NCI-H345 (cell line): ENCODE measurements at regions not wholly inside any gene's neighbourhood (a gene's known extent, or its start where the extent isn't known, plus 50 kb on each side); places are given as distances from the start of the nearest gene placed in this dataset.
A peak's percentile ranks its signal among the peaks of the same experiment; 100 is the strongest.

ENCODE experiments used
- DNase-seq: peaks from one replicate; lab custom pipeline; 2025; lab: John Stamatoyannopoulos, UW

DNA sequence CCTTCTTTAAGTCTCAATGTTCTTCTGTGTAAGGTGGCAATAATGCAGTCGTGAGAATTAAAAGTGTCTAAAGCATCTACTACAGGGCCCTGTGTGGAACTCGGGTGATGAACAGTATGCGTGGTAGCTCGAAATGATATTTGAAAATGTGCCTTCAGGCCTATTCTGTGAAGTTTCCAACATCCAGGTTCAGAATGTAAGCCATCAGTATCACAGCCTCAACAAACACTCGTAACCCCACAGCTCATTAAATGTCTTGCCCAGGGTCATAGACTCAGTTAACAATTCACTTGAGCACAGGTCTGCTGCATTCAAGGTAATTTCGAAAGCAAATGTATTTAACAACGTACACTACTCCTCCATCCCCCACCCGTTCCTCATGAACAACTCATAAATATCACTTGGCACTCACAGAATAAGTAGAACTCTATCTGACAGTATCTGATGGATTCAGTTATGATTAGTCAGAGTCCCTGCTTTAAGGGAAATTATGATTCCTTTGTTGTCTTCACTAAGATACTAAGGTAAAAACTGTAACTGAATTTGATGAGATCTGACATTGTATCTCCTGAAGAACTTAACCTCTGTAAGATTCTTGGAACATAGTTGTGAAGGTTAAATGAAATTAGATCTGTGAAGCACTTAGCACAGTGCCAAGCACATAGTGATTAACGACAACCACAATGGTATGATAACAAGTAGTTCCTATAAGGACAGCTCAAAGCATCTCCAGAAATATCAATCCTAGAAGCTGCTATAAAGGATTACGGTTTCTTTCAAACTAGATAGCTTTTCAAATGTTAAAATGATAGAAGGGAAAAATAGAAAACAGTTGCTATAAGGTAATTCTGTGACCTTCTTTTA, 642.3 kb downstream of the TBL1XR1 start:
- peak; percentile 0 for DNase-seq

DNA sequence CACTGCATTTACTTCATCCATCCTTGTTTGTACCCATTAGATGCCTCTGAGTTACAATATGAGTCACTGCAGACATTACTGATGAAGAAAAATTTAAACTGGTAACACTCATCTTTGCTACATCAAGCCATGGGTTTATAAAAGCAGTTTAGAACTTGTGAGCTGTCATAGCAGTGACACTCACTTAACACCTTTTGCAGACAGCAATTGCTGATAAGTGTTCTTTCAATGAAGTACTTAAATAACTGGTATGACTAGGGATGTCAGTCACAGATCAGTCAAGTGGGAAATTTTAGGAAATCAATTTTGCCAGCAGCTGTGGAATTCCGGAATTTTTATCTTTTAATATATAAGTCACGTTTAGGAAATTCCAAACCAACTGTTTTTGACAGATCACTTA, 643.0 kb downstream of the TBL1XR1 start:
- no peak for DNase-seq

DNA sequence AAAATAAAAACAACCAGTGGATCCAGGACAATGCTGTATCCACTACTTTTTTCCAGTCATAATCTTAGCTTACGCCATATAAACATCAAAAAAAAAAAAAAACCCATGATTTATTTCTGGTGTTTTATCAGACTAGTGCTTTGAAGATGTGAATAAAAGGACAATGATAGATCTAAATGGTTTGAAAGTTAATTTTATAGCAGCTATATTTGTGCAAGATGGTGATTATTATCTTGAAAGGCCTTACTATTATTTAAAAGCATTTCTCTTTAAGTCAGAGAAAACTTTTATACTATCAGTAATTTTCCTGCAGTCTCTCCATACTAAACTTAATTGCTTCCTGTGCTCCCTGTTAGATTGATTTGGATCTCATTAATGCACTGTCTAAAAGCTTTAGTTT, 670.3 kb downstream of the TBL1XR1 start:
- DNase-seq, result no peak

DNA sequence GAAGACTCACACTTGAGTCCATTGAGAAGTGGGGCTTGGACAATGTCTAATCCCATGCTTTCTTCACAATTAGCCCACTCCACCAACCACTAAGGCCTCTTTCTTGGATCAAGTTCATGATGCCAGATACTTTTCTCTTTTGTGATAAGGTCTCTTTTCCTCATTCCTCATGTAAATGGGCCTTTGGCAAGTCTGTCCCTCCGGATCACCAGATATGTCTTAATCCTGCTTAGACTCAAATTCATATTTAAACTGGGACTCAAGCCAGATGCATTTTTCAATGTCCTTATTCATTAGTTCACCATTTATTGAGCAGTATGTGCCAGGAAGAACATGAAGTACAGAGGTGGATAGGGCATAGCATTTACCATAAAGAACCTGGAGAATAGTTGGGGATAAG, 671.1 kb downstream of the TBL1XR1 start:
- no peak for DNase-seq

DNA sequence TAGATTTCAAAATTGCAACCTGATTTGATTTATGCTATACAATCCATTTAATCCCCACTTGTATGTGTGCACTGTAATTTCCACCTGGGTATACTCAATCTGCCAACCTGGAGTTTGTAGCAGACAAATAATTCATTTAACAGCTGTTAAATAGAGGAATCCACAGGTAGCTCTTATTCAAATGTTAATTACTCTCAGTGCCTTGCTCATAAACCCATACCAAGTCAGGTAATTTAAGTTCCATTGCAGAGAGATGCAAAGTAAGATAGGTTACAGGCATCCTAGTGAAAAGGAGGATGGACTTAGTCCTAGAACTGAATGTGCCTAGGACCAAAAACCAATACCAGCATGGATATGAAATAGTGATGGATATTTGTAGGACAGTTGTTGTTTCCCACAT, 674.2 kb downstream of the TBL1XR1 start:
- no peak for DNase-seq

DNA sequence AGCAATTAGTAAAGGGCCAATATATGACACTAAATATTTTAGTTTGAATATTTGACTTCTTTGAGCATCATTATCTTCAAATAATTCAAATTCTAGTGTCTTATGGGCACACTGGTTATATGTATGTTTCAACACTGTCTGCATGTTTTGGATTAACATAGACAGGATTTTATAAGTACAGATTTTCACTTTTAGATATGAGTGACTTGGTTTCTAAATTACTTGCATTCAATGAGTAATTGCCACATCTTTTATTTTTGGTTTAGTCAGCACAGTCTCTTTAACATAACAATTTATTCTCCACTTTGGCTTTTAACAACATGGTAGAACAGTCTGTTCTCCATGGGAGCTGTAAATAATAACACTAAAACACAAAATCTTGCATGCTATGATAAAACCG, 674.8 kb downstream of the TBL1XR1 start:
- no peak for DNase-seq

DNA sequence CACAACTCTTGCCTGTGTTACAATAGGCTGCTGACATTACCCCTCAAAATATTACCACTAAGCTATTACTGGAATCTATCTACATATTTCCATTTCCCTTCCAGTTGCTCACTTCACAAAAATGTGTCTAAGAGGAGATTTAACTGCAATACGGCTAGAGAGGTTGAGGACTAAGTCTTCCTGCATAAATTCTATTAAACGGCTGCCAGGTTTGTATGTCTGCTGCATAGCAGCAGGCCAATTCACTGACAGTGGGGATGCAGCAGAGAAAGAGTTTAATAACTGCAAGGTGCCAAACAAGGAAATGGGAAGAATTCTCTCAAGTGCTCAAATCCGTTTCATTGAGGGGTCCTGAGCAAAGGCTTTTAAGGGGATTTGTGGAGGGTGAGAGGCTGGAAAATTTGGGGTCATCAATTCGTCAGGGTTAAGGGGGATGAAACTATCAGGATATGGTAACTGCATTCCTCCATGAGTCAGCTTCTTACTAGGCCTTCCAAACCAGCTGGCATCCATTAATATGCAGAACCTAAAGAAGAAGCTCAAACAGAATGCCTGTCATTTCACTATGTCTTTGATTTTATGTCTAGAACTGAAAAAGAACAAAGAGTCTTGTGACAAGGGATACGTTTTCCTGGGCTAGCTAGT, 675.6 kb downstream of the TBL1XR1 start:
- DNase-seq, result no peak

DNA sequence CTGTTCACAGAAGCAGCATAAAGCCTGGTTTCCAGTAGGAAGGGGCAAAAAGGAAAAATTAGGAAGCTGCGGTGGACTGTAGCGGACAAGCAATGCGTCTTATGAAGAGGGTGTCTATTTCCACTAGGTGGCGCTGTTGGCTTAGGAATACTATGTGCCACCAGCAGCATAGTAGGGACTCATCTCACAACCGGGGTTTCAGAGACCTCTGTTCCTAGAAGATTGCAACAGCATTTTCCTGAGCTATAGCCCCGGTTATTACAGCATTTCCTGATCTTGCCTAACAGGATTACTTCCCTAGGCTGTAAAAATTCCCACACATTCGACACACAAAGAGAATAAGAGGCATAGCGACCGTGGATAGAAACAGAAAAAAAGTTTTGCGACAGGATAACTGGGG, 683.0 kb downstream of the TBL1XR1 start:
- DNase-seq, result no peak

DNA sequence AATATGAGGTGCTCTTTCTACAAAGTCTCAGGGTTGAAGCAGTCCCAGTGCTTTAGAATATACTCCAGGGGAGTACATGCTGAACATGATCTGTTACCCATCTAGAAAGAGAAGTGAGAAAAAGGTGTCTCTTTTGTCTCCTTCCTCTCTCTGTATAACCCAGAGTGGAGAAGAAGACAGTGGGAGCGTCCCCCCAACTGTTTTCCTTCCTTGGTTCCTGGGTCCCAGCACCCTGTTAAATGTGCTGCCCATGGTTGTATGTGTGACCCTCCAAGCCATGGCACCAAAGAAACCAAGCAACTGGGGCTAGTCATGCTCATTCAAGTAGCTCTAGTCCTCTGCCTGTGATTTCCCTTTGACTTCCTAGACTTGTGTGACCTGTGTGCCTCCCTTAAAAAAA, 683.7 kb downstream of the TBL1XR1 start:
- DNase-seq, result no peak

DNA sequence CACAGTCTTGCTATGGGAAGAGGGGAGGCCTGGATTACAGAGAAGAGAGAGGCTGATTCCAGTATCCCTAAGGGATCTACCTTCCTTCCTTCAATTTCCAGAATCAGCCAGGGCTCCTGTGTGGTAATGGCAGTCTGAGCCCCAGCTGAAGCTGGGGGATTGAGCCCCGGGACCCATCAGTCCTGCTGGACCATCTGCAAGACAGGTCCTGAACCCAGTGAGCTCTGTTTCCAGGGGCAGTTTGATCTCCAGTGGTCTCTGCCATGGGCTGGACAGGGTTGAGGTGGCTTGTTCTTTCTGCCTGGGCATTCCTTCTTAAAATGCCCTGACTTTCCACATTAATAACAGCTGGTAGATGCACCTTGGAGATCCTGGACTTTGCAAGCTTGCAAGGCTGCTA, 685.2 kb downstream of the TBL1XR1 start:
- DNase-seq, result no peak

DNA sequence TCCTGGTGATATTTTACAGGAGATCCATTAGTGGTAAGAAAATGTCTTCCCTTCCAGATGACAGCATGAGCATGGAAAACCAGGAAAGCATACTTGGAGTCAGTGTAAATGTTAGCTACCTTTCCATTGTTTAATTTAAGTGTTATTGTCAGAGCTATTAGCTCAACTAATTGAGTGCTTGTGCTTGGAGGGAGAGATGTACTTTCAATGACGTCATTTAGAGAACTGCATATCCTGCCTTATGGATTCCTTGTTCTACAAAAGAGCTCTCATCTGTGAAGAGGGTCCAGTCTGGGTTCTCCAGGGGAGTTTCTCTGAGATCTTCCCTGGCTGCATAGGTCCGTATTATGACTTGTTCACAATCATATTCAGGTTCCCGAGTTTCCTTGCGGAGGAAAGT, 687.2 kb downstream of the TBL1XR1 start:
- no peak for DNase-seq

DNA sequence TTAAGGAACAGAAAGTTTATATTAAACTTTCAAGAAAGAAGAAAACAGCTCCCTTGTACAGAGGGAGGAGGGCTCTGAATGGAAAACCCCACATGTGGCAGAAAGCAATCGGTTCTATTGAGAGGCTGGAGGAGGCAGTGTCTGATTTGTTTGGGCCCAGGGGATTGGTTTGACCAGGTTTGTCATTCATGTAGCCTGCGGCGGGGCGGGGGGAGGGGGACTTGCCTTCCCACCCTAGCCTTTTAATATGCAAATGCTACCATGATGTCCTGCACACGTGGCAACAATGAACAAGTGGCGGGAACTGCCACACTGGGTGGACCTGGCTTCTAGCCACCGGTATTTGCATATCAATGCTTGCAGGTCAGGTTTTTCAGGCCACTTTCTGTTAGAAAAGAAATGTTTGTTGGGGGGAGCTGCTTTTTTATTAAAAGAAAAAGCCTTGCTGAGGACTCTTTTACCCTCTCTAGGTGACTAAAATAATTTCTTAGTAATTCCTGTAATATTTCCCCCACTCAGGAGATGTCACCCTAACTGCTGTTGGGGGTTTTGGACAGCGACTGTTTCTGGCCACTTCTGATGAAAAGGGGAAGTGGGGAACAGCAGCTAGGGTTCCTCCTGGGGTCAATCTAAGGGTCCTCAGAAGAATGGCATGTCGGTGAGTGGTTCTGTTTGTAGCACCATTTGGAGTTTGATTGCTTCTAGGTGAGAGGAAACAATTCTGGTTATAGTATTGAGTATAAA, 691.2 kb downstream of the TBL1XR1 start:
- no peak for DNase-seq

DNA sequence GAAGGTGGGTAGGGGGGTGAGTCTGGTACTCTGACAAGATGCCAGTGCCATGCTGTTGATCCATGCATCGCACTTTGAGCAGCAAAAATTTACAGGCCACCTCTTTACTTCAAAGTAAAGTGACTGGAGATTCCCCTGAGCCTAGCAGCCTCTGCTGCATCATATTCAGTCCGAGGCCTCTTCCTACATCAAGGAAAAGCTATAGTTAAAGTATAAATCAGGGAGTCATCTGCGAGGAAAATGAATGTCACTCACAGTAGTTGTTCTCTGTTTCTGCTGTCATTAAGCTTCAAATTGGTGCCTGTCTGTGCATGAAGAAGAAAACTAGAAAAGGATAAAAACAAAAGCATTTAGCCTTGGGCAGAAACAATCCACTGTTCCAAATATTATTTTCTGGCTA, 706.2 kb downstream of the TBL1XR1 start:
- no peak for DNase-seq

DNA sequence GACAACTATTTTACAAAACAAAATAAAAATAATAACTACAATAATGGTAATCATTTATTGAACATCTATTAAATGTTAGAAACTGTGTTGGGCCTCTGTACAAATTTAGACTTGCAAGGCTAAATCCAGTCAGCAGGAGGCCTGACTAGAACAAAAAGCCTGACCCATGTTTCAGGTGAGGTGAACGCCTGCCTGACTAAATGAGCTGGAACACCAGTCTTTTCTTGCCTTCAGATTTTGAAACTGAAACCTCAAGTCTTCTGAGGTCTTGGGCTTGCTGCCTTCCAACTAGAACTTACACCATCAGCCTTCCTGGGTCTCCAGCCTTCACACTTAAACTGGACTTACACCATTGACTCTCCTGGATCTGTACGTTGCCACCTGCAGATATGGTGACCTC, 706.9 kb downstream of the TBL1XR1 start:
- no peak for DNase-seq

DNA sequence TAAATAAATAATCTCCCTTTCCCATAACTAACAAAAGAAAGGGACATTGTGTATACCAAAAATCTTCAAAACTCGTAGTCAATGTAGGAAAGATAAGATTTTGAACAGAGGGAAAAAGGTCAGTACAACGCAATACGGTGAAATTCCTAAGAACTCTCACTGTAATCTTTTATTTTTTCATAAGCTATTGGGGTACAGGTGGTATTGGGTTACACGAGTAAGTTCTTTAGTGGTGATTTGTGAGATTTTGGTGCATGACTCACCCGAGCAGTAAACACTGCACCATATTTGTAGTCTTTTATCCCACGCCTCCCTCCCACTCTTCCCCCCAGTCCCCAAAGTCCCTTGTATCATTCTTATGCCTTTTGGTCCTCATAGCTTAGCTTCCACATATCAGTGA, 718.0 kb downstream of the TBL1XR1 start:
- DNase-seq, result no peak

DNA sequence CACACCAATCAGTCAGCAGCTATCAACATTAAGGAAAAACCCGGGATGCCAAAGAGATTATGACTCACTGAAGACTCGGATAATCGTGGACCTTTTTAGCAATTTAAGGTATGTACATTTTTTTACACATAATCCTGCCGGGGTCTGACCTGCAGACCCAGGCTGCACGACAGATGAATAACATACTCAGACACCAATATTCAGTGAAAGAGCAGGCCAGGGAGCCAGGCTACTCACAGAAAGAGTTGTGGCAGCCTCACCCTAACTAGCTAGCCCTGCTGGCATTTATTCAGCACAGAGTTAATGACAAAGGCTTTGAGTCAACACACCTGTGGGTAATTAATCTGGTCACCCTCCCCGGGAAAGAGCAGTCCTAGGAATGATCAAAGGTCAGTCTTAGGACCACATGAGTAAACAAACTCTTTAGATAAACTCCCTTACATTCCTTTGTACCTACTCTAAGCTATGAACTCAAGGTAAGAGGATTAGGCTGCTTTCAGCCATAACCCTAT, 727.5 kb downstream of the TBL1XR1 start:
- DNase-seq, result no peak

DNA sequence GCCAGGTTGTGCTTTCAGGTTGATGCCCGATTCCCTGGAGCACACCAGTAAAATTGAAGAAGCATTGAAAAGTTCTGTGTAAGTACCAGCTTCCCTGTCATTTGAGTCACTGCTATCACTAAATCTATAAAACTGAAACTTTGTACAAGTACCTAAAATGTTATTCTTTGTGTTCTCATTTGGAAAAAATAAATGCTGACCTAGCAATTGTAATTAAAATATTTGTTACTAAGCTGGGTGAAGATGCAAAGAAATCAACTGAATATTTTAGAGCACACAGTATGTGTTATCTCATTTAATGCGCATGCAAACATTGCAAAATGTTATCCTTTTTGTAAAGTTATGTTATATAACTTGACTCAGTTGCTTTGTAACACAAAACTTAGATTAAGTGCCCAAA, 733.7 kb downstream of the TBL1XR1 start:
- no peak for DNase-seq

DNA sequence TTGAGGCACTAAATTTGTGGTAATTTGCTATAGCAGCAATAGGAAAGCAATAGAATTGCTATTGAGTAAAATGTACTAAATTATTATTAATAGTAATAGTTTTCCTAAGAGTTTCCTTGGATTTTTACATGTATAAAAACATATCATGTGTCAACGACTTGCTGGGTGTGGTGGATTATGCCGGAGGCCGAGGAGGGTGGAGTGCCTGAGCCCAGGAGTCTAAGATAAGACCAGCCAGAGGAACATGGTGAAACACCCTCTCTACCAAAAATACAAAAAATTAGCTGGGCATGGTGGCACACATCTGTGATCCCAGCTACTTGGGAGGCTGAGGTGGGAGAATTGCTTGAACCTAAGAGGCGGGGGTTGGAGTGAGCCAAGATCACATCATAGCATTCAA, 749.9 kb downstream of the TBL1XR1 start:
- DNase-seq, result no peak

DNA sequence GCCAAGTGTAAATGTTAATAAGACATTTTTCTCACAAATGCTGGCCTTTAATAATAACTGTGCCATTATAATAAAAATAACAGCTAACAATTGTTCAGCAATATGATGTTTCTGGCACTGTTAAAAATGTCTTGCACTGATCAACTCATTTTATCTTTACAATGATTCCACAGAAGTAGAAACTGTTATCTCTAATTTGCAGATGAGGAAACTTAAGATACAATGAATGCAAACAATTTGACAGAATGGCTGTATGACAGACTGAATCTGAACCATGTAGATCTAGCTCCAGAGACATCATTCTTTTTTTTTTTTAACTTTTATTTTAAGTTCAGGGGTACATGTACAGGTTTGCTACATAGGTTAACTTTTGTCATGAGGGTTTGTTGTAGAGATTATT, 755.0 kb downstream of the TBL1XR1 start:
- DNase-seq, result no peak

DNA sequence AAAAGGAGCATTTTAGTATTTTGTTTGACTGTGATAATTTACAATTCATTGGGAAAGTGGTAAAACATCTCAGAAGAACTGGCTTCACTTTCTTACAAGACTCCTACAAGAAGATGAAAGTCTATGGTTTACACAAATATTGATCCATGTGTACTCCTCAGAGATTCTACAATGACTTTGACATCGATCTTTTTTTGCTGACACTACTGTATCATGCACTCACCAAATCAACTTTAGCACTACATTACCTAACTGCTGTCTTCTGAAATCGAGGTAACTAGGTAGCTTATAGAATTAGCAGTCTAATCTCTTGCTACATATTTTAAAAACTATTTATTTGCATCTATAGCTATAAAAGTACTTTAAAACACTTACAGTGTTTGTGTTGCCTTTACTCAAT, 757.6 kb downstream of the TBL1XR1 start:
- DNase-seq, result no peak

DNA sequence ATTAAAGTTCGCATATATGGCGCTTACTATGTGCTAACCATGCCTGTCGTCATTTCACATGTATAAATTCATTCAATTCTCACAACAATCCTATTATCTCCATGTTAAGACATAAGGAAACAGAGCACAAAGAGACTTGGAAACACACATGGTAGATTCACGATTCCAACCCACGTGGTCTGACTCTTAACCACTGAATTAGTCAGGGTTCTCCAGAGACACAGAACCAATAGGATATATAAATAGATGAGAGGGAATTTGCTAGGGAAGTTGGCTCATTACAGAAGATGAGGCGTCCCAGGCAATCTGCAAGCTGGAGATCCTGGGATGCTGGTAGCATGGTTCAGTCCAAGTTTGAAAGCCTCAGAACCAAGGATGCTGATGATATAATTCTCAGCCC, 765.3 kb downstream of the TBL1XR1 start:
- DNase-seq, result no peak

DNA sequence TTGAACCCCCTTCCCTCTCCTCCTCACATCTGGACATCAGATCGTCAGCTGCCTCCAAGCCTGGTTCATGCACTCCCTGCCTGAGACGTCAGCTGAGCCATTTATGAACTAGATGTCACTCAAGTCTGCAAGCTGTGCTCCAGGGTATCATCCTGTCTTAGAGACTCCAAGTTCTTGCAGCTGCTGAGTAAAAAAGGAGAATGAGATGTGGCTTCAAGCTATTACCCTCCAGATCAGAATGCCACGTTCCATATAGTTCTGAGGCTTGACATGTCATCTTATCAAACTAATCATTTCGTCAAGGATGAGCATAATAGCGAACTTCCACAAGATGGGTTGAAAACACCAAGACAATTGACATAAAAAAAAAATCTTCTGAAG, 766.3 kb downstream of the TBL1XR1 start:
- DNase-seq, result no peak
